Parathyroid adenoma (tissue), 2 donors: ENCODE measurements at regions not wholly inside any gene's neighbourhood (a gene's known extent, or its start where the extent isn't known, plus 50 kb on each side); places are given as distances from the start of the nearest gene placed in this dataset.

ENCODE experiments used
- H2AFZ ChIP-seq: fragments of 300-600 bp; sonication (generic); one replicate; pipeline ENCODE4 v1.7.0; 2017; ENCODE audit warnings: antibody characterized with exemption, mild to moderate bottlenecking
- H3K27ac ChIP-seq: fragments of 300-600 bp; sonication (generic); one replicate; pipeline ENCODE4 v1.7.0; 2017
- H3K27me3 ChIP-seq: fragments of 300-600 bp; sonication (generic); one replicate; pipeline ENCODE4 v1.7.0; 2017; ENCODE audit warnings: low read length; ENCODE audit not compliant: control insufficient read depth, insufficient read depth
- H3K36me3 ChIP-seq: fragments of 300-600 bp; sonication (generic); one replicate; pipeline ENCODE4 v1.7.0; 2017; ENCODE audit warnings: low read length; ENCODE audit not compliant: control insufficient read depth, insufficient read depth
- H3K4me1 ChIP-seq: fragments of 300-600 bp; sonication (generic); one replicate; pipeline ENCODE4 v1.7.0; 2017; ENCODE audit warnings: control low read depth
- H3K4me2 ChIP-seq: fragments of 300-600 bp; sonication (generic); one replicate; pipeline ENCODE4 v1.7.0; 2017; ENCODE audit warnings: low read length
- H3K4me3 ChIP-seq: fragments of 300-600 bp; sonication (generic); one replicate; pipeline ENCODE4 v1.7.0; 2017; ENCODE audit warnings: low read depth, low read length
- H3K79me2 ChIP-seq: fragments of 300-600 bp; sonication (generic); one replicate; pipeline ENCODE4 v1.7.0; 2017; ENCODE audit warnings: control low read depth
- H3K9ac ChIP-seq: fragments of 300-600 bp; sonication (generic); one replicate; pipeline ENCODE4 v1.7.0; 2017; ENCODE audit warnings: mild to moderate bottlenecking
- H3K9me3 ChIP-seq: fragments of 300-600 bp; sonication (generic); one replicate; pipeline ENCODE4 v1.7.0; 2017; ENCODE audit warnings: low read length; ENCODE audit not compliant: control insufficient read depth
- TF ChIP-seq, protein P1 (sequence below): fragments of 300-600 bp; sonication (generic); IDR thresholded peaks from one replicate; pipeline ENCODE4 v1.7.0; 2017; ENCODE audit warnings: antibody characterized with exemption, mild to moderate bottlenecking
- donor health status: primary hyperparathyroidism.

DNA sequence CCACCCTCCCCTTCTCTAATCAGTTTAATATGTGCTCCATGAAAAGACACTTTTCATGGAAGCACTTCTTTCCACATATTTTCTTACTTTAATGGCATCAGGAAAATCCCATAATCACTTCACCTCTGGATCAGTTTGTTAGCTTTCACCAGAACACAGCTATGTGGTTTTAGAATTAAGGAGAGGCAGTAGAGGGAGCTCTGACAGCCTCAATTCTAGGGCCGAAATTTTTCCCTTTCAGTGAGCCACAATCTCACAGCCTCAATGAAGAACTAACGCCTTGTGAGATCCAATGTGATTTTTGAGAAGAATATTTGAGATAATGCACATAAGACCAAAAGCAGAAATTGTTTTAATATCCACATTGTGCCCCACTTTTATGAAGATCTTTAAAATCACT is 1494.0 kb upstream of the CDH8 start:
- TF ChIP-seq, protein P1, sequence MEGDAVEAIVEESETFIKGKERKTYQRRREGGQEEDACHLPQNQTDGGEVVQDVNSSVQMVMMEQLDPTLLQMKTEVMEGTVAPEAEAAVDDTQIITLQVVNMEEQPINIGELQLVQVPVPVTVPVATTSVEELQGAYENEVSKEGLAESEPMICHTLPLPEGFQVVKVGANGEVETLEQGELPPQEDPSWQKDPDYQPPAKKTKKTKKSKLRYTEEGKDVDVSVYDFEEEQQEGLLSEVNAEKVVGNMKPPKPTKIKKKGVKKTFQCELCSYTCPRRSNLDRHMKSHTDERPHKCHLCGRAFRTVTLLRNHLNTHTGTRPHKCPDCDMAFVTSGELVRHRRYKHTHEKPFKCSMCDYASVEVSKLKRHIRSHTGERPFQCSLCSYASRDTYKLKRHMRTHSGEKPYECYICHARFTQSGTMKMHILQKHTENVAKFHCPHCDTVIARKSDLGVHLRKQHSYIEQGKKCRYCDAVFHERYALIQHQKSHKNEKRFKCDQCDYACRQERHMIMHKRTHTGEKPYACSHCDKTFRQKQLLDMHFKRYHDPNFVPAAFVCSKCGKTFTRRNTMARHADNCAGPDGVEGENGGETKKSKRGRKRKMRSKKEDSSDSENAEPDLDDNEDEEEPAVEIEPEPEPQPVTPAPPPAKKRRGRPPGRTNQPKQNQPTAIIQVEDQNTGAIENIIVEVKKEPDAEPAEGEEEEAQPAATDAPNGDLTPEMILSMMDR: no peak
- no peak overlapping the region for H3K4me2 ChIP-seq

DNA sequence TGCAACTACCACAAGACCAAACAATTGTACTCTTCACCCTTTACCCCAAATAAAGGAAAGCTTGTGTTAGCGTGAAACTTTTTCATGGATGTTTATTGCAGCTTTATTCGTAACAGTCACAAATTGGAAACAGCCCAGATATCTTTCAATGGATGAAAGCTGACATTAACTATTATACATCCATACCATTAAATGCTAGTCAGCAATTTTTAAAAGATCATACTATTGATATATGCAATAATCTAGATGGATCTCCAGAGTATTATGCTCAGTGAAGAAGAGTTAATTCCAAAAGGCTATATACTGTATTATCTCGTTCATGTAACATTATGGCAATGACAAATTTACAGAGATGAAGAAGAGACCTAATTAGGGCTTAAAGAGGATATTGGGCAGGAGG is 1491.2 kb upstream of the CDH8 start:
- Histone ChIP-seq H3K4me2 (no peak overlapping the region), H3K27ac (no peak overlapping the region), H3K4me1 (no peaks in the 10 kb centered on the region), H3K79me2 (no peaks in the 10 kb centered on the region), H3K27me3 (no peaks in the 10 kb centered on the region), H3K4me3 (no peak overlapping the region), H3K9ac (no peak overlapping the region), H3K9me3 (no peaks in the 10 kb centered on the region), H2AFZ (no peak overlapping the region), H3K36me3 (no peaks in the 10 kb centered on the region)
- TF ChIP-seq, protein P1: no peak

More for the DNA sequence above, 1494.0 kb upstream of the CDH8 start:
- Histone ChIP-seq H3K9ac (no peak overlapping the region), H2AFZ (no peak overlapping the region), H3K27me3 (no peaks in the 10 kb centered on the region), H3K4me1 (no peaks in the 10 kb centered on the region), H3K27ac (no peak overlapping the region), H3K79me2 (no peaks in the 10 kb centered on the region), H3K36me3 (no peaks in the 10 kb centered on the region), H3K9me3 (no peaks in the 10 kb centered on the region), H3K4me3 (no peak overlapping the region)

DNA sequence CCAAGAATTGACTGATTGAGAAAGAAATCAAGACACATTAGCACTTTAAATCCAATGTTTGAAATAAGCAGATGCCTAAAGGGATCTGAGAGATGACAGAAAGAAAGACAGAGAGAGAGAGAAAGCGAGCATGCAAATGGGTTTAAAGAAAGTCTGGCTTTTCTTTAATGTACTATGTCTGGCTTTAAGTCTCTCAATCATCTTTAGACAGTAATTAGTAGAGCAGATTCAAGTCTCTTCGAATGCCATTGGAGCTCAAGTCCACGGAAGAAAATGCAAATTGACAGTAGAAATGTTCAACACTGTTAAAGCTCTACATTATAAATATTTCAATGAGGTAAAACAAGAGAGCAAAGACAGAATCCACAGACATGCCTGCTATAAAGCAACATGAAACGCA is 1480.2 kb upstream of the CDH8 start:
- H3K4me3 ChIP-seq: no peak overlapping the region
- no peaks in the 10 kb centered on the region for H3K9me3 ChIP-seq

DNA sequence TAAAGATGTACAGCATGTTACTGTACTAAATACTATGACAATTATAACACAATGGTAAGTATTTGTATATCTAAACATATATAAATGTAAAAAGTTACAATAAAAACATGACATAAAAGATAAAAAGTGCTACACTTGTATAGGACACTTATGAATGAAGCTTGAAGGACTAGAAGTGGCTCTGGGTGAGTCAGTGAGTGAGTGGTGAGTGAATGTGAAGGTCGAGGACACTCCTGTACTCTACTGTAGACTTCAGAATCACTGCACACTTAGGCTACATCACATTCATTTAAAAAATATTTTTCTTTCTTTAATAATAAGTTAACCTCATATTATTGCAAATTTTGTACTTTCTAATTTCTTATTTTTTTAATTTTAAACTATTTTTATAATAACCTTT is 1476.7 kb upstream of the CDH8 start:
- Histone ChIP-seq H3K36me3 (no peaks in the 10 kb centered on the region), H2AFZ (no peak overlapping the region), H3K27me3 (no peaks in the 10 kb centered on the region), H3K4me2 (no peak overlapping the region), H3K9ac (no peak overlapping the region), H3K79me2 (no peaks in the 10 kb centered on the region), H3K4me3 (no peak overlapping the region), H3K4me1 (no peaks in the 10 kb centered on the region), H3K27ac (no peak overlapping the region), H3K9me3 (no peaks in the 10 kb centered on the region)
- TF ChIP-seq, protein P1: no peak

More for the DNA sequence above, 1480.2 kb upstream of the CDH8 start:
- no peak overlapping the region for H2AFZ ChIP-seq
- H3K4me1 ChIP-seq: no peaks in the 10 kb centered on the region
- H3K27ac ChIP-seq: no peak overlapping the region
- H3K4me2 ChIP-seq: no peak overlapping the region
- H3K9ac ChIP-seq: no peak overlapping the region
- no peaks in the 10 kb centered on the region for H3K36me3 ChIP-seq
- no peaks in the 10 kb centered on the region for H3K27me3 ChIP-seq
- no peaks in the 10 kb centered on the region for H3K79me2 ChIP-seq
- TF ChIP-seq, protein P1: no peak

DNA sequence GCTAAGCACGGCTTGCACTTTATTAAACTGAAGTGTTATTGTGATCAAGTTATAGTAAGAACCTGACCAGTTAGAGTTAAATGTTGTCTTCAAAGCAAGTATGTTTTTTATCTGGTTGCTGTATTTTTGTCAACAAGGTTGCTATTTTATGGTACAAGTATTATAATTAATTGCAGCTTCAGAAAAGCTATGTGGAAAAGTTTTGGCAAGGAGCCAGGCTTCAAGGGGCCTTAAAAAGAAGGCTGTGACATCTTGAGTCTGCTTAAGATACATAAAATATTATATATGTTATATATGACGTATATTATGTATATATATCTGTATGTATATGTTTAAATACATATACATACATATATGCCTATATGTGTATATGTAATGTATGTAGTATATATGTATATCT is 1461.2 kb upstream of the CDH8 start:
- H2AFZ ChIP-seq: no peak overlapping the region
- H3K4me1 ChIP-seq: no peaks in the 10 kb centered on the region
- H3K9ac ChIP-seq: no peak overlapping the region
- H3K4me3 ChIP-seq: no peak overlapping the region
- TF ChIP-seq, protein P1: no peak
- H3K79me2 ChIP-seq: no peaks in the 10 kb centered on the region
- no peak overlapping the region for H3K4me2 ChIP-seq
- no peaks in the 10 kb centered on the region for H3K9me3 ChIP-seq
- no peaks in the 10 kb centered on the region for H3K36me3 ChIP-seq
- no peaks in the 10 kb centered on the region for H3K27me3 ChIP-seq
- H3K27ac ChIP-seq: no peak overlapping the region
